ENCODE measurements at regions not wholly inside any gene's neighbourhood (a gene's known extent, or its start where the extent isn't known, plus 50 kb on each side); places are given as distances from the start of the nearest gene placed in this dataset.
A peak's percentile ranks its signal among the peaks of the same experiment; 100 is the strongest.

DNA sequence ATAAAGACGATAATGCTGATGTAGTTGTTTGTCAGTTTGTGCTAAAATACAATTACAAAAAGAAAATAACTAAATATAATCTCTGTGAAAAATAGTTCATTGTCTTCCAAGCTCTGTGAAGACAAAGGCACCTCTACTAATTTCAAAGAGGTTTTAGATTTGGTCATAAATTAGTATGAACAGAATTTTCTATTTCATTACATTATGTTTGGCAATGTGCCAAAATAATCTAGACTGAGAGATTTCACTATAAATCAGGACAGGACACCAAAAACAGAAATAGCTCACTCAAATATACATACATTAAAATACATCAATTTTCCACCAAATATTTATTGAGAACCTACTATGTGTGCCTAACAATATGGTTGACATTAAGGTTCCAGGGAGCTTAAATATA is 264.9 kb upstream of the CCDC54 start:
- Histone ChIP-seq H3K27ac (no peak overlapping the region), H3K4me1 (no peaks in the 10 kb centered on the region), H3K9me3 (no peaks in the 10 kb centered on the region), H3K27me3 (no peaks in the 10 kb centered on the region), H3K4me3 (no peak overlapping the region), H3K36me3 (no peaks in the 10 kb centered on the region)
- WGBS, 2 donors, result 93 to 96% methylated on average over 1 of the region's 1 CpG
- ATAC-seq (ENCODE audit: low FRiP score in 2 of 2) (no peak), DNase-seq (no peak)
- TF ChIP-seq POLR2A (IDR thresholded peaks at IDR 0.05), result no peak
- TF ChIP-seq, protein P1, sequence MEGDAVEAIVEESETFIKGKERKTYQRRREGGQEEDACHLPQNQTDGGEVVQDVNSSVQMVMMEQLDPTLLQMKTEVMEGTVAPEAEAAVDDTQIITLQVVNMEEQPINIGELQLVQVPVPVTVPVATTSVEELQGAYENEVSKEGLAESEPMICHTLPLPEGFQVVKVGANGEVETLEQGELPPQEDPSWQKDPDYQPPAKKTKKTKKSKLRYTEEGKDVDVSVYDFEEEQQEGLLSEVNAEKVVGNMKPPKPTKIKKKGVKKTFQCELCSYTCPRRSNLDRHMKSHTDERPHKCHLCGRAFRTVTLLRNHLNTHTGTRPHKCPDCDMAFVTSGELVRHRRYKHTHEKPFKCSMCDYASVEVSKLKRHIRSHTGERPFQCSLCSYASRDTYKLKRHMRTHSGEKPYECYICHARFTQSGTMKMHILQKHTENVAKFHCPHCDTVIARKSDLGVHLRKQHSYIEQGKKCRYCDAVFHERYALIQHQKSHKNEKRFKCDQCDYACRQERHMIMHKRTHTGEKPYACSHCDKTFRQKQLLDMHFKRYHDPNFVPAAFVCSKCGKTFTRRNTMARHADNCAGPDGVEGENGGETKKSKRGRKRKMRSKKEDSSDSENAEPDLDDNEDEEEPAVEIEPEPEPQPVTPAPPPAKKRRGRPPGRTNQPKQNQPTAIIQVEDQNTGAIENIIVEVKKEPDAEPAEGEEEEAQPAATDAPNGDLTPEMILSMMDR (IDR thresholded peaks at IDR 0.05), result no peak
- no peak for TF ChIP-seq EP300 (IDR thresholded peaks at IDR 0.05)
- no peak for TF ChIP-seq POLR2AphosphoS5 (IDR thresholded peaks at IDR 0.05)

DNA sequence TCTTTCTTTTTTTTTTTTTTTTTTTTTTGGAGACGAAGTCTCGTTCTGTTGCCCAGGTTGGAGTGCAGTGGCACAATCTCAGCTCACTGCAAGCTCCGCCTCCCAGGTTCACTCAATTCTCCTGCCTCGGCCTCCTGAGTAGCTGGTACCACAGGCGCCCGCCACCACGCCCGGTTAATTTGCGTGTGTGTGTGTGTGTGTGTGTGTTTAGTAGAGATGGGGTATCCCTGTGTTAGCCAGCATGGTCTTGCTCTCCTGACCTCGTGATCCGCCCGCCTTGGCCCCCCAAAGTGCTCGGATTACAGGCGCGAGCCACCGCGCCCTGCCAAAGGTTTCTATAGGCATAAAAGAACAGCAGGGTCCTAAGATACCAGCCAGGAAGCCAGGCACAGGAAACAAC is 261.0 kb upstream of the CCDC54 start:
- H3K4me1 ChIP-seq, result no peaks in the 10 kb centered on the region
- no peak overlapping the region for H3K4me3 ChIP-seq
- H3K9me3 ChIP-seq, result no peaks in the 10 kb centered on the region
- no peaks in the 10 kb centered on the region for H3K27me3 ChIP-seq
- 93 to 95% methylated on average over 16 of the region's 17 CpGs for WGBS, 2 donors
- peak in 1 of 2 donors; percentile 55 for DNase-seq
- no peak for ATAC-seq (ENCODE audit: low FRiP score in 2 of 2)
- no peak overlapping the region for H3K27ac ChIP-seq
- TF ChIP-seq, protein P1 (IDR thresholded peaks at IDR 0.05), result no peak
- TF ChIP-seq POLR2A (IDR thresholded peaks at IDR 0.05) (no peak), EP300 (IDR thresholded peaks at IDR 0.05) (no peak), POLR2AphosphoS5 (IDR thresholded peaks at IDR 0.05) (no peak)
- no peaks in the 10 kb centered on the region for H3K36me3 ChIP-seq

DNA sequence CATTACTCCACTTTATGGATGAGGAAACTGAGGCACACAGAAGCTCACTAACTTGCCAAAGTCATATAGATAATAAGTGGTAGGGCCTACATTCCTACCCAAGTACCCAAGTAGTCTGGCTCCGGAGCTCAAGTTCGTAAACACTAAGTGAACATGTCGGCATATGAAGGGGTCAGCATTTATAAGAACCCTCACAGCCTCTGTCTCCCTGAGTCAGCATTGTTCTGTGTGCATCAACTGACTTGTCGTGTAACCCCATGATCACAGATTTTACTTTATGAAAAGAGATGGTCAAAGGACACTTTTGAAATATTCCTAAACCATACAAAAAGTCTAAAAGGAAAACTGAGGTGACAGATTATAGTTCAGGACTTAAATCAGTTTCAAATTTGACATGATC is 260.1 kb upstream of the CCDC54 start:
- no peak for ATAC-seq (ENCODE audit: low FRiP score in 2 of 2)
- Histone ChIP-seq H3K4me1 (no peaks in the 10 kb centered on the region), H3K9me3 (no peaks in the 10 kb centered on the region), H3K36me3 (no peaks in the 10 kb centered on the region), H3K27me3 (no peaks in the 10 kb centered on the region), H3K4me3 (no peak overlapping the region), H3K27ac (no peak overlapping the region)
- TF ChIP-seq, protein P1 (IDR thresholded peaks at IDR 0.05), result no peak
- no peak for TF ChIP-seq POLR2AphosphoS5 (IDR thresholded peaks at IDR 0.05)
- TF ChIP-seq POLR2A (IDR thresholded peaks at IDR 0.05), result no peak
- no peak for TF ChIP-seq EP300 (IDR thresholded peaks at IDR 0.05)
- no peak for DNase-seq
- WGBS, 2 donors, result 91 to 93% methylated on average over 4 of the region's 4 CpGs

DNA sequence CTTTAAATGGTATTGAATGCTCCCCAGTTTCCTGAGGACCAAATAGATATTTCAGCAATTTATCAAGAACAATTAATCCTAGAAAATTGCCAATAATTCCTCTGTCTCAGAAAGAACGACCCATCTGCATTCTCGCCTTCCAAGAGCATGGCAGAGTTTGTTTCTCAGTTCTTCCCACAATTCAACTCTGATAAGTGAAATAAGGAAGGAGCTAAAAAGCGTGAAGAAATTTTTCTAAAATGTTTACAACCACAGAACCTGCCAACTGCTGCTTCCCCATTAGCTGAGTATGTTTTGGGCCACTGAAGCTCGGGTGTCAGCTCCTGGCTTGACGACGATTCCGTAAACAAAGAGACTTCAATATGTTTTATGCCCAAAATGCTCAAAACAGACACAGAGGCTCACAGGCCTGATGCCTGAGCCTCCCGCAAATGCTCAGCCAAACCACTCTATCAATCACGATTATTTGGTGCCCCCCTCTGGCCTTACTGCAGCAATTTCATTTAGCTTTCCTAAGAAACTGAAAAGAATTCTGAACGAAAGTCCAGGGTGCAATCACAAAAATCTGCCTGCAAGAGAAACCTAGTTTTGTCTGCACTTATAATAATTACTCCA is 259.2 kb upstream of the CCDC54 start:
- Histone ChIP-seq H3K4me1 (no peaks in the 10 kb centered on the region), H3K4me3 (no peak overlapping the region), H3K27ac (peak overlapping the region in 1 of 4 donors; percentile 9), H3K9me3 (no peaks in the 10 kb centered on the region), H3K27me3 (no peaks in the 10 kb centered on the region), H3K36me3 (no peaks in the 10 kb centered on the region)
- no peak for DNase-seq
- ATAC-seq (ENCODE audit: low FRiP score in 2 of 2), result peak in 1 of 2 donors; percentile 75
- WGBS, 2 donors, result 39 to 48% methylated on average over 10 of the region's 10 CpGs
- TF ChIP-seq POLR2A (IDR thresholded peaks at IDR 0.05) (no peak), EP300 (IDR thresholded peaks at IDR 0.05) (no peak), POLR2AphosphoS5 (IDR thresholded peaks at IDR 0.05) (no peak)
- TF ChIP-seq, protein P1 (IDR thresholded peaks at IDR 0.05), result peak in 1 of 6 experiments; percentile 21

DNA sequence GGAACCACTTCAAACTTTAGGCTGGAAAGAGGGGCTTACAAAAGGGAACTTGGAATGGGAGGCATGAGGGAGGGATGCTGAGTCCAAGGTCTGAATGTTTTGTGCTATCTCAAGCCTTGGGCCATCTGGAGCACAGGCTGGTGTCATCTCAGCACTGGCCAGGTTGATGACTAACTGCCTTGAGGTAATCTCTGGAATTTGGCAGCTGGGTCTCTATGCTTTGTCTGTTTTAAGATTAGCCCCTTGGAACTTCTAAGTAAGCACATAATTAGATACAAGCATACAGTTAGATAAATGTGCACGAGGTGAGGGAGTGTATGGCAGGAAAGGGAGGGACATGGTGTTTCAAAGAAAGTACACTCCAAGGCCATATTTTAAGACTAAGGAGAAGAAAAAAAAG is 252.4 kb upstream of the CCDC54 start:
- ATAC-seq (ENCODE audit: low FRiP score in 2 of 2) (peak in 1 of 2 donors; percentile 91), DNase-seq (no peak)
- WGBS, 2 donors, result 55 to 70% methylated on average over 1 of the region's 1 CpG
- H3K4me1 ChIP-seq, result no peaks in the 10 kb centered on the region
- TF ChIP-seq POLR2AphosphoS5 (IDR thresholded peaks at IDR 0.05) (no peak), POLR2A (IDR thresholded peaks at IDR 0.05) (no peak), EP300 (IDR thresholded peaks at IDR 0.05) (no peak)
- TF ChIP-seq, protein P1 (IDR thresholded peaks at IDR 0.05), result no peak
- H3K27me3 ChIP-seq, result no peaks in the 10 kb centered on the region
- H3K27ac ChIP-seq, result no peak overlapping the region
- no peaks in the 10 kb centered on the region for H3K9me3 ChIP-seq
- H3K36me3 ChIP-seq, result no peaks in the 10 kb centered on the region
- H3K4me3 ChIP-seq, result no peak overlapping the region

Data from upper lobe of left lung (tissue), 6 donors.